NCI-H1436 treated with DMSO at 0.1 percent for 48 hours (cell line): ENCODE measurements at regions not wholly inside any gene's neighbourhood (a gene's known extent, or its start where the extent isn't known, plus 50 kb on each side); places are given as distances from the start of the nearest gene placed in this dataset.

ENCODE experiments used
- DNase-seq: peaks from one replicate; lab custom pipeline; 2025; lab: John Stamatoyannopoulos, UW

- no peak for DNase-seq
Observed at GRCh38 chr5:125176005-125176390, 429.6 kb upstream of the ZNF608 start.

GRCh38 chr5:125177340-125177739 lies 430.9 kb upstream of the ZNF608 start:
- no peak for DNase-seq

- DNase-seq: no peak
Observed at GRCh38 chr5:125179612-125180011, 433.2 kb upstream of the ZNF608 start.

- no peak for DNase-seq
Observed at GRCh38 chr5:125180231-125180829, 433.9 kb upstream of the ZNF608 start.

- no peak for DNase-seq
Observed at GRCh38 chr5:125181159-125181558, 434.7 kb upstream of the ZNF608 start.

GRCh38 chr5:125181955-125182354 lies 435.5 kb upstream of the ZNF608 start:
- no peak for DNase-seq

GRCh38 chr5:125185740-125186139 lies 439.3 kb upstream of the ZNF608 start:
- DNase-seq: no peak

- no peak for DNase-seq
Observed at GRCh38 chr5:125186911-125187375, 440.5 kb upstream of the ZNF608 start.

- DNase-seq: no peak
Observed at GRCh38 chr5:125189531-125189941, 443.1 kb upstream of the ZNF608 start.

- DNase-seq: no peak
Observed at GRCh38 chr5:125190232-125191087, 444.0 kb upstream of the ZNF608 start.

GRCh38 chr5:125194883-125195282 lies 448.4 kb upstream of the ZNF608 start:
- no peak for DNase-seq

GRCh38 chr5:125196481-125197111 lies 450.2 kb upstream of the ZNF608 start:
- peak; percentile 45 for DNase-seq

- no peak for DNase-seq
Observed at GRCh38 chr5:125197321-125197720, 450.9 kb upstream of the ZNF608 start.

GRCh38 chr5:125198270-125198974 lies 452.0 kb upstream of the ZNF608 start:
- DNase-seq: peak; percentile 79

- DNase-seq: no peak
Observed at GRCh38 chr5:125199373-125199772, 452.9 kb upstream of the ZNF608 start.

GRCh38 chr5:125199968-125200865 lies 453.8 kb upstream of the ZNF608 start:
- no peak for DNase-seq

GRCh38 chr5:125200866-125201373 lies 454.5 kb upstream of the ZNF608 start:
- no peak for DNase-seq

- DNase-seq: no peak
Observed at GRCh38 chr5:125201446-125202052, 455.1 kb upstream of the ZNF608 start.

GRCh38 chr5:125202353-125202752 lies 455.9 kb upstream of the ZNF608 start:
- no peak for DNase-seq

- DNase-seq: no peak
Observed at GRCh38 chr5:125202871-125203438, 456.5 kb upstream of the ZNF608 start.
